Mesenteric fat pad (tissue), 1 donor: ENCODE measurements at regions not wholly inside any gene's neighbourhood (a gene's known extent, or its start where the extent isn't known, plus 50 kb on each side); places are given as distances from the start of the nearest gene placed in this dataset.
"Not testable (repeated sequence)": the region's sequence is repeated elsewhere in the genome, so short reads cannot be mapped to it uniquely, and the experiment has no call there.

Source experiments
- DNase-seq: peaks from one replicate; pipeline ENCODE4 v3.0.0-alpha.2; 2020; ENCODE audit warnings: low spot score
- donor health status: DM: yes; HTN: yes; CAD: no.

DNA sequence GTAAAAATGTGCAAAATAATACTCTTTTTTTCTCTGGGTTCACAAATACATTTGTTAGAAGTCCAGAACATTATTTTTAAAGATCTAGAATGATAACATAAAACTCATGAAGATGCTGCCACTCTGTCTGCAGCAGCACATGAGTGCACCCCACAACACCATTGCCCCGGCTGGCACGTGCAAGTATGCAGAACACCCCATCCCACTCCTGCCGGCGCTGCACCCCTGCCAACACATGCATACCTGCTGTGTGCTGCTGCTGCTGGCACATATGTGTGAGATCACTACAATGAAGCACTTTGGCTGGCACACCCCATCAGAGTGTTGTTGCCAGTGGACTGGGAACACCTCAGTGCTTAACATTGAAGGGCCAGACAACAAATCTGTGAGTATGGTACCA, 129.1 kb downstream of the CCT8L2 start:
- DNase-seq, result not testable (repeated sequence)

GRCh38 chr22:16447451-16447850, 145.2 kb downstream of the CCT8L2 start:
- DNase-seq, result not testable (repeated sequence)

DNA sequence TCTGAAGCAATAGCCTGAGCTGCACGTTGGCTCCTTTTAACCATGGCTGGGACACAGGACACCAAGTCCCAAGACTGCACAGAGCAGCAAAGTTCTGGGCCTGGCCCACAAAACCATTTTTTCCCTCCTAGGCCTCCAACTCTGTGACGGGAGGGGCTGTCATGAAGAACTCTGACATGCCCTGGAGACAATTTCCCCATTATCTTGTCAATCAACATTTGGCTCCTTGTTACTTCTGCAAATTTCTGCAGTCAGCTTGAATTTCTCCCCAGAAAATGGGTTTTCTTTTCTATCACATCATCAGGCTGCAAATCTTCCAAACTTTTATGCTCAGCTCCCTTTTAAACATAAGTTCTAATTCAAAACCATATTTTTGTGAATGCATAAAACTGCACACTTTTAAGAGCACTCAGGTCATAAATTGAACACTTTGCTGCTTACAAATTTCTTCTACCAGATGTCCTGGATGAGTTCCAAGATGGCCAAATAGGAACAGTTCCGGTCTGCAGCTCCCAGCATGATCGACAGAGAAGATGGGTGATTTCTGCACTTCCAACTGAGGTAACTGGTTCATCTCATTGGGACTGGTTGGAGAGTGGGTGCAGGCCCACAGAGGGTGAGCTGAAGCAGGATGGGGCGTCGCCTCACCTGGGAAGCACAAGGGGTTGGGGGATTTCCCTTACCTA, 145.7 kb downstream of the CCT8L2 start:
- DNase-seq, result not testable (repeated sequence)

GRCh38 chr22:16441014-16441413, 151.6 kb downstream of the CCT8L2 start:
- not testable (repeated sequence) for DNase-seq

GRCh38 chr22:16423476-16423875, 169.1 kb downstream of the CCT8L2 start:
- DNase-seq, result not testable (repeated sequence)

- DNase-seq, result not testable (repeated sequence)
Measured at GRCh38 chr22:16417498-16417897, 175.1 kb downstream of the CCT8L2 start.

GRCh38 chr22:16404639-16405038, 188.0 kb downstream of the CCT8L2 start:
- not testable (repeated sequence) for DNase-seq

DNA sequence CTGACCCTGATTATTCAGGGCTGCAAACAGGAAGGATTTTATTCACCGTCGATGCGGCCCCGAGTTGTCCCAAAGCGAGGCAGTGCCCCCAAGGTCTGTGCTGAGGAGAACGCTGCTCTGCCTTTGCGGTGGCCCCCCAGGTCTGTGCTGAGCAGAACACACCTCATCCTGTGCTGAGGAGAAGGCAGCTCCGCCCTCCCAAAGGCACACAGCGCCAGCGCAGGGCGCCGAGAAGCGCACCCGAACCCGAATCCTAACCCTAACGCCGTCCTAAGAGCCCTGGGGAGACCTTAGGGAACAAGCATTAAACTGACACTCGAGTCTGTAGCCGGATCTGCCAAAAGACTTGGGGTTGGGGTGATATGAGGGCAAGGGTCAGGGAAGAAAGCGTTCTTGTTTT, 188.9 kb downstream of the CCT8L2 start:
- not testable (repeated sequence) for DNase-seq

GRCh38 chr22:16402874-16403399, 189.7 kb downstream of the CCT8L2 start:
- not testable (repeated sequence) for DNase-seq

GRCh38 chr22:16393476-16393875, 199.1 kb downstream of the CCT8L2 start:
- not testable (repeated sequence) for DNase-seq

DNA sequence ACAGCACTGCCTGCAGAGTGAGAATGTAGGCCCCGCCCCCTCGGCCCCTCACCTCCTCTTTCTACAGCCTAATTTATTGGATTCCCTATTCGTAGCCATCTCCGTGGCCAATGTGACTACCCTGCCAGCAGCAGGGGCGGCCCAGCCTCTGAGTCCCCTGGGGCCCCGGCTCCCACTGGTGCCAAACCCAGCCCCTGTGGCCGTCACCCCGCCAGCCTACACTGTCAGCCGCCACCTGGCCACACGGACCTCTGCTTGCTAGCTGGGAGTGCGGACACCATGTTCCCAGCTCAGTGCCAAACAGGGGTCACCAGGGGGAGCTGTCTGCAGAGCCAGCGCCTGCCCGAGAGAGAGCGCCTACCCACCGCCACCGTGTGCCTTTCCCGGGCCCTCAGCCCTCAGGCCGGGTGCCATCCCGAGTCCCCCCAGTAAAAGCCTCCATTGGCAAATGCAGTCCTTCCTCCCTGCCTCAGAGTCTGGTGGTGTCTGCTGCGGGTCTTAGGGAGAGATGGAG, 201.1 kb downstream of the CCT8L2 start:
- not testable (repeated sequence) for DNase-seq

GRCh38 chr22:16390541-16391217, 201.9 kb downstream of the CCT8L2 start:
- DNase-seq, result not testable (repeated sequence)

- DNase-seq, result not testable (repeated sequence)
Measured at GRCh38 chr22:16390046-16390445, 202.6 kb downstream of the CCT8L2 start.

- DNase-seq, result not testable (repeated sequence)
Measured at GRCh38 chr22:16389256-16389655, 203.4 kb downstream of the CCT8L2 start.

- peak; percentile 57 for DNase-seq
Measured at GRCh38 chr22:16388616-16389015, 204.0 kb downstream of the CCT8L2 start.

GRCh38 chr22:16388127-16388526, 204.5 kb downstream of the CCT8L2 start:
- peak; percentile 80 for DNase-seq

DNA sequence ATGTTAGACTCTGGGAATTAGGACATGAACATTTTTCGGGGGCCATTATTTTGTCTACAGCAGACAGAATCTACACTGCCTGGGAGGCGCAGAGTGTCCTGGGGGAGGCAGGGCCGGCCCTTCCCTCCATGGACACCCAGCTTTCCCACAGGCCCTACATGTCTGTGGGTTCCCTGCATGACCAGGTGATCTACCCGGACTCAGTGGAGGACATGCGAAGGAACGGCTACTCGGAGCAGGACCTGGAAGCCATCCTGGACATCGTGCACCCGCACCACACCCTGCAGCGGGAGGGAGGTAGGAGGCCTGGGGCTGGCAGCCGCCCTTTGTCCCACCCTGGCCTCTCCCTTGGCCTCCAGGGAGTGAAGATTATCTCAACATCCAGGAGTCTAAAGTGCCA, 205.1 kb downstream of the CCT8L2 start:
- peak; percentile 47 for DNase-seq

- peak; percentile 68 for DNase-seq
Measured at GRCh38 chr22:16387088-16387487, 205.5 kb downstream of the CCT8L2 start.

DNA sequence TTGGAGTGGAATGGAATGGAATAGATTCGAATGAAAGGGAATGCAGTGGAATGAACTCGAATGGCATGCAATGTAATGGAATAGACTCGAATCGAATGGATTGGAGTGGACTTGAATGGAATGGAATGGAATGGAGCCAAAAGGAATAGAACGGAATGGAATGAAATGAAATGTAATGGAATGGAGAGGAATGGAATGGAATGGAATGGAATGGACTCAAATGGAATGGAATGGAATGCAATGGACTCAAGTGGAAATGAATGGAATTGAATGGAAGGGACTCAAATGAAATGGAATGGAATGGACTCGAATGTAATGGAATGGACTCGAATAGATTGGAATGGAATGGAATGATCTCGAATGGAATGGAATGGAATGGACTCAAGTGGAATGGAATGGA, 231.3 kb downstream of the CCT8L2 start:
- not testable (repeated sequence) for DNase-seq

GRCh38 chr22:16352637-16353036, 240.0 kb downstream of the CCT8L2 start:
- not testable (repeated sequence) for DNase-seq

GRCh38 chr22:16347083-16347482, 245.5 kb downstream of the CCT8L2 start:
- not testable (repeated sequence) for DNase-seq

- not testable (repeated sequence) for DNase-seq
Measured at GRCh38 chr22:16315565-16315964, 277.0 kb downstream of the CCT8L2 start.
